GM18951 (cell line): ENCODE measurements at regions not wholly inside any gene's neighbourhood (a gene's known extent, or its start where the extent isn't known, plus 50 kb on each side); places are given as distances from the start of the nearest gene placed in this dataset.

ENCODE experiments used
- POLR2A ChIP-seq: IDR thresholded peaks from 4 replicates; pipeline ENCODE4 v1.6.1; 2011; ENCODE audit warnings: mild to moderate bottlenecking; ENCODE audit not compliant: insufficient read length, insufficient read depth; ENCODE audit errors: extremely low read depth
- in situ Hi-C: fragments of 300-500 bp; cut with MboI; formaldehyde crosslinking; loops from one replicate; pipeline ENCODE4 v1.12.0; 2022; ENCODE audit warnings: low sequenced_read_pairs, mixed read lengths, inconsistent platforms; ENCODE audit not compliant: unreplicated experiment

- in situ Hi-C loops: no loop called here
- no peak for TF ChIP-seq POLR2A
Measured at GRCh38 chr11:79940165-79940564, 499.3 kb upstream of the TENM4 start.

- in situ Hi-C loops: no loop called here
Measured at GRCh38 chr11:79939111-79939510, 498.3 kb upstream of the TENM4 start.

GRCh38 chr11:79937676-79938334 is 497.0 kb upstream of the TENM4 start:
- TF ChIP-seq POLR2A: no peak
- in situ Hi-C loops: no loop called here

More at GRCh38 chr11:79939111-79939510, 498.3 kb upstream of the TENM4 start:
- no peak for TF ChIP-seq POLR2A

- TF ChIP-seq POLR2A: no peak
- in situ Hi-C loops: no loop called here
Measured at GRCh38 chr11:79932612-79933011, 491.8 kb upstream of the TENM4 start.

- in situ Hi-C loops: no loop called here
Measured at GRCh38 chr11:79931692-79932091, 490.9 kb upstream of the TENM4 start.

GRCh38 chr11:79926707-79927106 is 485.9 kb upstream of the TENM4 start:
- no peak for TF ChIP-seq POLR2A
- in situ Hi-C loops: no loop called here

More at GRCh38 chr11:79931692-79932091, 490.9 kb upstream of the TENM4 start:
- no peak for TF ChIP-seq POLR2A

- no peak for TF ChIP-seq POLR2A
- in situ Hi-C loops: no loop called here
Measured at GRCh38 chr11:79925570-79925969, 484.7 kb upstream of the TENM4 start.

GRCh38 chr11:79922641-79923040 is 481.8 kb upstream of the TENM4 start:
- no peak for TF ChIP-seq POLR2A

GRCh38 chr11:79920480-79920879 is 479.6 kb upstream of the TENM4 start:
- no peak for TF ChIP-seq POLR2A

More at GRCh38 chr11:79922641-79923040, 481.8 kb upstream of the TENM4 start:
- in situ Hi-C loops: no loop called here

GRCh38 chr11:79919350-79919749 is 478.5 kb upstream of the TENM4 start:
- in situ Hi-C loops: no loop called here
- no peak for TF ChIP-seq POLR2A

More at GRCh38 chr11:79920480-79920879, 479.6 kb upstream of the TENM4 start:
- in situ Hi-C loops: no loop called here

GRCh38 chr11:79918846-79919245 is 478.0 kb upstream of the TENM4 start:
- TF ChIP-seq POLR2A: no peak
- in situ Hi-C loops: no loop called here

GRCh38 chr11:79906164-79906563 is 465.3 kb upstream of the TENM4 start:
- no peak for TF ChIP-seq POLR2A
- in situ Hi-C loops: no loop called here

GRCh38 chr11:79902493-79902892 is 461.7 kb upstream of the TENM4 start:
- TF ChIP-seq POLR2A: no peak

GRCh38 chr11:79897896-79898295 is 457.1 kb upstream of the TENM4 start:
- in situ Hi-C loops: no loop called here
- no peak for TF ChIP-seq POLR2A

More at GRCh38 chr11:79902493-79902892, 461.7 kb upstream of the TENM4 start:
- in situ Hi-C loops: no loop called here
